GM12865 (cell line): ENCODE measurements at regions not wholly inside any gene's neighbourhood (a gene's known extent, or its start where the extent isn't known, plus 50 kb on each side); places are given as distances from the start of the nearest gene placed in this dataset.

Experiments
- DNase-seq: peaks from one replicate; pipeline ENCODE4 v3.0.0; 2010; ENCODE audit warnings: low read depth
- H3K4me3 ChIP-seq: 2 replicates; pipeline ENCODE4 v1.5.1; 2011; ENCODE audit warnings: mild to moderate bottlenecking, low read depth, low read length, control low read depth
- CTCF ChIP-seq: IDR thresholded peaks from 2 replicates; pipeline ENCODE4 v1.5.1; 2011; ENCODE audit warnings: low read length, control low read depth, low read depth, inconsistent platforms; ENCODE audit not compliant: insufficient read depth; ENCODE audit errors: missing control alignments

GRCh38 chr15:99507016-99507503, 58.7 kb upstream of the MEF2A start:
- peak overlapping the region; percentile 5; the same call in 1 of the 2 replicates for H3K4me3 ChIP-seq
- no peak for TF ChIP-seq CTCF
- DNase-seq: peak; percentile 31

GRCh38 chr15:99507504-99508310, 58.1 kb upstream of the MEF2A start:
- TF ChIP-seq CTCF: no peak
- H3K4me3 ChIP-seq: peak overlapping the region; percentile 5
- peak; percentile 86 for DNase-seq

GRCh38 chr15:99508311-99508645, 57.5 kb upstream of the MEF2A start:
- no peak overlapping the region for H3K4me3 ChIP-seq
- no peak for DNase-seq
- TF ChIP-seq CTCF: no peak

GRCh38 chr15:99508852-99509251, 56.9 kb upstream of the MEF2A start:
- H3K4me3 ChIP-seq: no peak overlapping the region
- no peak for TF ChIP-seq CTCF
- peak; percentile 30 for DNase-seq

- no peak overlapping the region for H3K4me3 ChIP-seq
- no peak for TF ChIP-seq CTCF
These were observed 55.9 kb upstream of the MEF2A start for GRCh38 chr15:99509686-99510461.

GRCh38 chr15:99511531-99511865, 54.3 kb upstream of the MEF2A start:
- TF ChIP-seq CTCF: no peak
- H3K4me3 ChIP-seq: peak overlapping the region; percentile 52
- DNase-seq: peak; percentile 69

More at GRCh38 chr15:99509686-99510461, 55.9 kb upstream of the MEF2A start:
- DNase-seq: peak; percentile 49
